ENCODE measurements at regions not wholly inside any gene's neighbourhood (a gene's known extent, or its start where the extent isn't known, plus 50 kb on each side); places are given as distances from the start of the nearest gene placed in this dataset.

DNA sequence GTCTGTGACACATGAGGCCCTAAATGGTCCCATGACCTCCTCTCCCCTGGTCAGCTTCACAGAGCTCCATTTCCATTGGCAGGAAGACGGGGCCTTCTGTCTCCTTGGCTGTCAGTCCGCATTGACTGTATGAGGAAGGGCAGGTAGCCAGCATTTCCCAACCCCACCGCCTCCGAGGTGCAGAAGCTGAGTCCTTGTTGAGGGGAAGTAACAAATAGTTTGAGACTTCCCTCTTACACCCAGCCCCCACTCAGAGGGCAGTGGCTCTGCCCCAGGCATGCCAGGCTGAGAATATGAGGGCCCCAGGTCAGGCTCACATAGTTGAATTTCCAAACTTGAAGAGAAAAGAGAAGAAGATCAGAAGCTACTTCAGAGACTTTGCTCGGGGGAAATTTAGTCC lies 611.1 kb downstream of the BRD1 start:
- in situ Hi-C loops (cut with HindIII; ENCODE audit: low sequenced_read_pairs) = no loop called here
- TF ChIP-seq, protein P1, sequence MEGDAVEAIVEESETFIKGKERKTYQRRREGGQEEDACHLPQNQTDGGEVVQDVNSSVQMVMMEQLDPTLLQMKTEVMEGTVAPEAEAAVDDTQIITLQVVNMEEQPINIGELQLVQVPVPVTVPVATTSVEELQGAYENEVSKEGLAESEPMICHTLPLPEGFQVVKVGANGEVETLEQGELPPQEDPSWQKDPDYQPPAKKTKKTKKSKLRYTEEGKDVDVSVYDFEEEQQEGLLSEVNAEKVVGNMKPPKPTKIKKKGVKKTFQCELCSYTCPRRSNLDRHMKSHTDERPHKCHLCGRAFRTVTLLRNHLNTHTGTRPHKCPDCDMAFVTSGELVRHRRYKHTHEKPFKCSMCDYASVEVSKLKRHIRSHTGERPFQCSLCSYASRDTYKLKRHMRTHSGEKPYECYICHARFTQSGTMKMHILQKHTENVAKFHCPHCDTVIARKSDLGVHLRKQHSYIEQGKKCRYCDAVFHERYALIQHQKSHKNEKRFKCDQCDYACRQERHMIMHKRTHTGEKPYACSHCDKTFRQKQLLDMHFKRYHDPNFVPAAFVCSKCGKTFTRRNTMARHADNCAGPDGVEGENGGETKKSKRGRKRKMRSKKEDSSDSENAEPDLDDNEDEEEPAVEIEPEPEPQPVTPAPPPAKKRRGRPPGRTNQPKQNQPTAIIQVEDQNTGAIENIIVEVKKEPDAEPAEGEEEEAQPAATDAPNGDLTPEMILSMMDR (IDR thresholded peaks at IDR 0.05; ENCODE audit: low read depth, low read length, missing control alignments) = no peak
- DNase-seq (ENCODE audit: low read depth) = no peak
- no peak overlapping the region for H3K4me3 ChIP-seq (ENCODE audit: low read depth, low read length)

DNA sequence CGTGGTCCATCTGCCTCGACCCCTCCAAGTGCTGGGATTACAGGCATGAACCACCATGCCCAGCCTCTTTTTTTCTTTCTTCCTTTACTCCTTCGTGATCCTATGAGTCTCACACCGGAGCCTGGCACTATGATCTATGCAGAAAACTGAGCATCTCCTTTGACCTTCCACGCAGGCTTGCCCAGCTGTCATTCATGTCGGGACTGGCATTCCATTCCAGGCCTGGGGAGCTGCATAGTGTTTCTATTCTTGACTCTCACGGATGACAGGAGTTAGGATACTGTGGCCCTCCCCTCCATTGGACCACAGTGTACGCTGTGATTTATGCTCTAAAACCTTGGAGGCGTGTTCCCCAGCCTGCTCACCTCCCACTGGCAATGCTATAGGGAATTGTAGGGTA lies 611.8 kb downstream of the BRD1 start:
- no peak for DNase-seq (ENCODE audit: low read depth)
- no peak overlapping the region for H3K4me3 ChIP-seq (ENCODE audit: low read depth, low read length)
- TF ChIP-seq, protein P1 (IDR thresholded peaks at IDR 0.05; ENCODE audit: low read depth, low read length, missing control alignments) = no peak
- in situ Hi-C loops (cut with HindIII; ENCODE audit: low sequenced_read_pairs) = no loop called here

DNA sequence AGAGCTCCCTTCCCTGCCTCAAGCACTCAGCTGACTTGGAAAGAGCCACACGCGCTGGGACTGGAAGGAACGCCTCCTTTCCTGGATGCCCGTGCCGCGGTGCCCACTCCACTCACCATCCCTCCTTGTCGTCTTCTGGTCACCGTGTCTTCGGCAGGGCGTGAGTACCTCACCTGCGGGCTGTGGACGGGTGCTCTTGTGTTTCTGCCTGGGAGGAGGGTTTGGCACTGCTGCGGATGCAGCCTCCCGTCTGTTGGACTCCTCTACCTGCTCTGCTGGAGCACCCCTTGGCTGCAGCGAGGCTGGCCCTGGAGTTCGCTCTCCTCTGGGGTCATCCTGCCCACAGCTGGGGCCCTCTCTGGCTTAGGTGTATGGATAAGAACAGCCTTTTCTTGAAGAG lies 612.7 kb downstream of the BRD1 start:
- TF ChIP-seq, protein P1 (IDR thresholded peaks at IDR 0.05; ENCODE audit: low read depth, low read length, missing control alignments) = no peak
- in situ Hi-C loops (cut with HindIII; ENCODE audit: low sequenced_read_pairs) = no loop called here
- no peak overlapping the region for H3K4me3 ChIP-seq (ENCODE audit: low read depth, low read length)
- no peak for DNase-seq (ENCODE audit: low read depth)

DNA sequence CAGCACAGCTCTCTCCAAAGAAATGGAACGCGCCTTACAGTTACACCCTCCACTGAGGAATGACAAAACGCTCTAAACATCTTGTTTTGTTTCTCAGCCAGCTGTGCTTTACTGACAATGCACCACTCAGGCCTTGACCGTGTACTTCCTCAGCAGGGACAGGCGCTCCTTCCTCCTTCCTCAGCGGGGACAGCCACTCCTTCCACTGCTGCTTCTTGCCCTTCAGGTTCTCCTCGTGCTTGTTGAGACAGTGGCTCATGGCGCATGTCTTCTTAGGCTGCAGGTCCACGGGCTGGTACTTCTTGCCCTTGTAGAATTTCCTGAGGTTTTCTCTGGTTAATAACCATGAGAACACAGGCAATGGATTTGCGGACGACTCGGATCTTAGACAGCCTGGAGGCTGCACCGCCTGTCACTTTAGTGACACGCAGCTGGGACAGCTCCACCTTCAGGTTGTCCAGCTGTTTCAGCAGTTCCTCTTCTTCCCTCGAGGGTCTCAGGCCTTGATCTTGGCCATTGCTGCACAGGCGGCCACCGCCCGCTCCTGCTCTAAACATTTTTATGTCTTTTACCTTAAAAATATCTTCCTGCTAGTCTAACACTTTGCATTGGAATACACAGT lies 613.8 kb downstream of the BRD1 start:
- no peak for DNase-seq (ENCODE audit: low read depth)
- in situ Hi-C loops (cut with HindIII; ENCODE audit: low sequenced_read_pairs) = no loop called here
- TF ChIP-seq, protein P1 (IDR thresholded peaks at IDR 0.05; ENCODE audit: low read depth, low read length, missing control alignments) = no peak
- no peak overlapping the region for H3K4me3 ChIP-seq (ENCODE audit: low read depth, low read length)

DNA sequence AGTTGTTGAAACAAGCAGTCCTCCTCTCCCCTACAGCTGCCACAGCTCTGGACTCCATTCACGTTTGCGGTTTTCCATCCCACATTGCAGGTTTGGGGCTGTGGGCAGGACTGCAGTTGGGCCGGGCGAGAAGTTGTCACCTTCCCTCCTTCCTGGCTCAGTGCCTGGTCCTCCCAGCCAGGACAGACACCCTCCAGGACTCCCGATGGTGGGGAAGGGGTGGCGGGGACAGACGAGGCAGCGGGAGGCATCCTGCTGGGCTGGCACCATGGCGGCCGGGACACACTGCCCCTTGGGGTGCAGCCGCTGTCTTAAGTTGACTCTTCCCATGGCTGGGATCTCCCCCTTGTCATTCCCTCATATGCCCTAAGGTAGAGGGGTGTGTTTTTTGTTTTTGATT lies 615.2 kb downstream of the BRD1 start:
- no peak for DNase-seq (ENCODE audit: low read depth)
- in situ Hi-C loops (cut with HindIII; ENCODE audit: low sequenced_read_pairs) = no loop called here
- no peak overlapping the region for H3K4me3 ChIP-seq (ENCODE audit: low read depth, low read length)
- TF ChIP-seq, protein P1 (IDR thresholded peaks at IDR 0.05; ENCODE audit: low read depth, low read length, missing control alignments) = no peak

DNA sequence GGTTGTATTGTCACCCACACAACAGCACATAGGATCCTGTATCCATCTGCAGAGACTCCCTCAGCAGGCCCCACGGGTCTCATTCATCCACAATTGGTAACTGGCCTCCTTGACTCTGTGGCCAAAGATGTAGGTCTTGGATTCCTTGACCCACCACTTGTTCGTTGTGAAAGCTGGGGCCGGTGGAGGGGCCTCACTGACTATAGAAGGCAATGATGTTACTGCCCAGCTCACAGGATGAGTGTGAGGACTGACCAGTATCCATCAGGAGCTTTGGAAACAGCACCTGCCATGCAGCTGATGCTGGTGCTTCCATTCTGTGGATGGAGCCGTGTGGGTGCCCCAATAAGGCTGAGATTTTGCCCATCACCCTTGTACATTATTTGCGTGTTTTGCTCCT lies 615.7 kb downstream of the BRD1 start:
- DNase-seq (ENCODE audit: low read depth) = no peak
- TF ChIP-seq, protein P1 (IDR thresholded peaks at IDR 0.05; ENCODE audit: low read depth, low read length, missing control alignments) = no peak
- H3K4me3 ChIP-seq (ENCODE audit: low read depth, low read length) = no peak overlapping the region
- in situ Hi-C loops (cut with HindIII; ENCODE audit: low sequenced_read_pairs) = no loop called here
